HuH-7 (cell line): ENCODE measurements at regions not wholly inside any gene's neighbourhood (a gene's known extent, or its start where the extent isn't known, plus 50 kb on each side); places are given as distances from the start of the nearest gene placed in this dataset.
"Not testable (repeated sequence)": the region's sequence is repeated elsewhere in the genome, so short reads cannot be mapped to it uniquely, and the experiment has no call there.

Experiments
- DNase-seq: peaks from one replicate; pipeline ENCODE4 v3.0.0; 2011; ENCODE audit warnings: low spot score

- DNase-seq: no peak
Measured at GRCh38 chr12:67842124-67842523, 147.1 kb upstream of the IFNG-AS1 start.

GRCh38 chr12:67843257-67843656 lies 146.0 kb upstream of the IFNG-AS1 start:
- no peak for DNase-seq

GRCh38 chr12:67852701-67853100 lies 136.5 kb upstream of the IFNG-AS1 start:
- DNase-seq: no peak

- DNase-seq: no peak
Measured at GRCh38 chr12:67853204-67853603, 136.0 kb upstream of the IFNG-AS1 start.

- DNase-seq: no peak
Measured at GRCh38 chr12:67854351-67854750, 134.9 kb upstream of the IFNG-AS1 start.

- no peak for DNase-seq
Measured at GRCh38 chr12:67855103-67855502, 134.1 kb upstream of the IFNG-AS1 start.

- no peak for DNase-seq
Measured at GRCh38 chr12:67871231-67871630, 118.0 kb upstream of the IFNG-AS1 start.

GRCh38 chr12:67873355-67873754 lies 115.9 kb upstream of the IFNG-AS1 start:
- DNase-seq: no peak

GRCh38 chr12:67876305-67876915 lies 112.8 kb upstream of the IFNG-AS1 start:
- DNase-seq: no peak

GRCh38 chr12:67877727-67878126 lies 111.5 kb upstream of the IFNG-AS1 start:
- DNase-seq: no peak

GRCh38 chr12:67879937-67880336 lies 109.3 kb upstream of the IFNG-AS1 start:
- no peak for DNase-seq

GRCh38 chr12:67881565-67881964 lies 107.7 kb upstream of the IFNG-AS1 start:
- no peak for DNase-seq

GRCh38 chr12:67884596-67884995 lies 104.7 kb upstream of the IFNG-AS1 start:
- DNase-seq: no peak

GRCh38 chr12:67885375-67886169 lies 103.7 kb upstream of the IFNG-AS1 start:
- DNase-seq: no peak

GRCh38 chr12:67887065-67887464 lies 102.2 kb upstream of the IFNG-AS1 start:
- no peak for DNase-seq

GRCh38 chr12:67889931-67890330 lies 99.3 kb upstream of the IFNG-AS1 start:
- DNase-seq: no peak

GRCh38 chr12:67890726-67891258 lies 98.5 kb upstream of the IFNG-AS1 start:
- no peak for DNase-seq

GRCh38 chr12:67891596-67891995 lies 97.7 kb upstream of the IFNG-AS1 start:
- no peak for DNase-seq

GRCh38 chr12:67892259-67893021 lies 96.8 kb upstream of the IFNG-AS1 start:
- no peak for DNase-seq

- DNase-seq: no peak
Measured at GRCh38 chr12:67893022-67893580, 96.1 kb upstream of the IFNG-AS1 start.

- not testable (repeated sequence) for DNase-seq
Measured at GRCh38 chr12:67900418-67900817, 88.8 kb upstream of the IFNG-AS1 start.

GRCh38 chr12:67909091-67909531 lies 80.1 kb upstream of the IFNG-AS1 start:
- no peak for DNase-seq
